SKM-1 treated with dmso at 0.1 percent for 144 hours (cell line): ENCODE measurements at regions not wholly inside any gene's neighbourhood (a gene's known extent, or its start where the extent isn't known, plus 50 kb on each side); places are given as distances from the start of the nearest gene placed in this dataset.

Source experiments
- DNase-seq: peaks from one replicate; lab custom pipeline; 2025; ENCODE audit not compliant: unreplicated experiment; lab: John Stamatoyannopoulos, UW

DNA sequence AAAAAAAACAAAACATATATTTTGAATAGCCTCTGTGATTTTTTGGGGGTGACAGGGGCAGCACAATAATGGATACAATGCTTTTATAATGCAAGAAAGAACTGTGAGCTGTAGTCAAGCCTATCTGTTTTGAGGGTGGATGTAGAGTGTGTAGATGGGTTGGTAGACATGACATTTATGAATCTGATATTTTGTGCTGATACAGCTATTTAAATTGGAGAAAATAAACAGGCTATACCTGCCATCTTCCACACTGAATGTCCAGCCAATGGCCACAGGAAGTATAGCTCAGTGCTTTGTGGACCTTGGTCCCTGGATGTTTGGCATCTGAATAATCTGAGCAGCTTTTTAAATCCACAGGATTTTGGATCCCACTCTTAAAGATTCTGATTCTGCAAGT lies 175.0 kb downstream of the NEDD1 start:
- DNase-seq = no peak

DNA sequence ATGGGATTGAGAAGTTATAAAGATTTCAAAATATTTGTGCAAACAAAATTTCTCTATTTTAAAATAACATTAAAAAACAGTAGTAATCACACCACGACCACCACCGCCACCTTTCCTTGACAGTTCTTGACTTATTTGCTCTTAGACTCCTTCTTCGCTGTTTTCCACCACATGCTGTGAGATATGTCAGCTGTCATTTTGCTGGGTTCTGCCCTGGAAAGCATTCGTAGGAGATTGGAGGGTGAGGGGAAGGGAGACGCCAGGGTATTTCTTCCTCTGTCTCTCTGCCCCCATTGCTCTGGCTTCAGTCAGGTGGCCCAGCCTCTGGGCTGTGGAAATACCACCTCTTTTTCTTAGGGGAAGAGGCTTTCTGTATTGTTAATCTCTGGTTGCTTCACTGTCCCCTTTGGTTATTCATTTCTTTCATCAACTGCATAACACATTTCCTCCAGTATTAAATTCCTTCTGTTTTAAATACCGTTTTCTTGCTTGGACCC lies 186.2 kb downstream of the NEDD1 start:
- DNase-seq = no peak

DNA sequence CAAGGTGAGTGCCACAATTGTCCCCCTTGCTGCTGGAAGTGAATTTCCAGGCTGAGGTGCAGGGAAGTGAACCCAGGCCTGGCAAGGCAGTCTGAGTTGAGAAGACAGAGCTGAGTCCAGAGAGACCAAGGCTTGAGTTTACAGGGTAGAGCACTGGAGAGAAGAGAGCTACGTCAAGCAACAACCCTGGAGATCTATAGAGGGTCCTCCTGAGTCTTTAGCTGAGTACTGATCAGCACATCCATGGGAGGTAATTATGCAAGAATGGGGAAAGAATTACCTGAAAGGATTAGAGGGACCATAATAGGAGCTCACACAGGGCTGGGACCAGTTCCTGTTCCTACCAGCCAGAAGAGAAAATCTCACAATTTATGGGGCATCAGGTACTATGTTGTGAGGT lies 190.7 kb downstream of the NEDD1 start:
- DNase-seq = no peak

DNA sequence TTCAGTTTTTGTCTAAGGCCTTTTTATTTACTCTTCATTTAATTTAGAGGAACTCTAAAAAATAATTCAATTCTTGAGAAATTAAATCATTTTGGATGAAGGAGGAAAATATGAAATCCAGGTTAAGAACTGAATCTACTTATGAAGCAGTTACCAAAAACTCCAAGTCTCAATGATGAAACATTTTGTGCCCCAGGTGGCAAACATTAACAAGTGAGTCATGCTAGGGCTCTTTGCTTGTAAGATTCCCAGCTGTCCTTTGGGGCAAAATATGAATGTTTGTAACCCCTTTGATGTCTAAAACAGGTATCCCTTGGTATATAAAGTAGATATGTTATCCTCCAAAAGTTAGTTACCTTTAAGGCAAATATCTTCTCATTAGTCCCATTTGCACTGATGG lies 202.4 kb downstream of the NEDD1 start:
- DNase-seq = no peak

DNA sequence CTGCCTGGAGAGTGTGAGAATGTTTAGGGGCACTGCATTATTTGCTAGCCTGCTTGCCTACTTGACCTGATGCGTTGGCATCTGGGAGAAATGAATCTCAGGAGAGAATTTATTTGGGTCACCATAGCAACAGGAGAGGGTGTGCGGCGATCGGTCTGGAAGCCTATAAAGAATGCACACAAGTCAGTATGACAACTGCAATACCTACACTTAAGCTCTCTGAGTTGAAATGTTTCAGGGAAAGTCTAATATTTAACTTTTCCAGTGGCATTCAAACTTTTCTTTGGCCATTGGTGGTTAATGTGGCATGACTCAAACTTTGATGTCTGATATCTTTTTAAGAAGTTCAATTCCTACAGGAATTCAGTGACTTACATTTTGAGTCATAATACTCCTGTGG lies 205.1 kb downstream of the NEDD1 start:
- no peak for DNase-seq

DNA sequence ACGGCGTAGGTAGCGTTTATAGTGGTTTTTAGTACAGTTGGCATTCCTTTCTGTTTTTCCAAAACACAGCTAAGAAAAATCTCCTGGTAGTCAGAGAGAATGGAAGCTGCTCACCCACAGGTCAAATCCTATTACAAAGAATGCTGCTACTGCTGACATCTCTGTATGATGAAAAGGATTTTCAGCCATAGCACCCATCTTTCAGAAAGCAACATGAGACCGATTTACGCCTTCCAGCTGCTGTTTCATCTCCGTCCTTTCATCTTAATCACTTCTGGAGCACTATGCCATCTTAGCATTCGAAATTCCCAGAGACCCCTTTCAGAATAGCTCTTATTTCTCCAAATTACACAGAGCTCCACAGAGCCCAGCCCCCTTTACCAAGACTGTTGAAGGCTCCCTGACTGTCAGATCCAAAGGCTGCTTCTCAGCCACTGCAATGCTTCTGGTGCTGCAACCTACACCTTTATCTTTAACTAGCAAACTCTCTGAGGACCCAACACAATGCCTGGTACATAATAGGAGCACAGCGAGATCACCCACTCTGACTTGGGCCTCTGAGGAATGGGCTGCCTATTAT lies 211.8 kb downstream of the NEDD1 start:
- no peak for DNase-seq

DNA sequence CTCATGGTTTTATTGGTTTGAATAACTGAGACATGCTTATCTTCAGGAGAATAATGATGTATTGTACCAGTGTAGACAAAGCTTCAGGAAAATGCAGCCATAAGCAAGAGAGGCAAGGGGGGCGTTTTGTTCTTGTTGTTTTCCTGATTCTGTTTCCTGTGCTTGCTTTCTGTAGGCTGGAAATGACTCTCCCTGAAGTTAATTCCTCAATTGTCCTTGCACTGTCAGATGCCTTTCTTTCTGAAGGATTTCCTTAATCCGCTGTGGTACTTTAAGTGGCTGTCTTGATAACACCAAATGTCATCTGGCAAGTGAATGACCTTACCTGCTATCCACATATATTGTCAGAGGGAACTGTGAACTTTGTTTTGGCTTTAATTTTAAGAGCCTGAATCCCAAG lies 220.0 kb downstream of the NEDD1 start:
- DNase-seq = no peak

DNA sequence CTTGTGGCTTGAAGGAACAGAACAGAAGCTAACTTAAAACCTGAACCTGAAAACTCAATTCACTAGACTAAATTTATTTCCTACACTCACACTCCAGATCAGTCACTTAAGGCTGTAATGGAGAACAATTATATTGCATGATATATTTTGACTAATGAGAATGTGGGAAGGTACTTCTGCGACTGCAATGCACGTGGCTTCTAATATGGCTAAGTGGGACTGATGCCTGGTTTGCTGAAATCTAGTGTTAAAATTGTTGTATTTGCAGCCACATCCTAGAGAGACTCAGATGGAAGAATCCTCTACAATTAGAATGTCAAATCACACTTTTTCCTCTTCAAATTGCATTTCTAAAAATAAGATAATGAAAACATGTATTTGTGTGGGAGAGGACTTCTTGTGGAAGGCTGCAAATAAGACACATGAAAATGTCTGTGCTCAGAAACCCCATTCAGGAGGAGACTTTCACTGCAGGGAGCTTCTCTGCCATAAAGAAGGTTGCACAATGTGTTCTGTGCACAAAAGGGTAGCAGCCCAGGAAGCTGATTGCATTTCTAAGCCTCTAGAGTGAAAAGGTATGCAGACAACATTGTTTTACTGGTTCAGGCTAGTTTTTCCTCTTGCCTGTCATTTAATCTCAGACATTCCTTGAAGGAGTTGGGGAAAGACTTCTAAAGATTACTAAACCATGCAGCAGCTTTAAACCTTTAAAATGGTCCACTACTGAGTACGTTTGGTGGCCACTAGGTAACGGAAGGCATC lies 224.3 kb downstream of the NEDD1 start:
- no peak for DNase-seq

DNA sequence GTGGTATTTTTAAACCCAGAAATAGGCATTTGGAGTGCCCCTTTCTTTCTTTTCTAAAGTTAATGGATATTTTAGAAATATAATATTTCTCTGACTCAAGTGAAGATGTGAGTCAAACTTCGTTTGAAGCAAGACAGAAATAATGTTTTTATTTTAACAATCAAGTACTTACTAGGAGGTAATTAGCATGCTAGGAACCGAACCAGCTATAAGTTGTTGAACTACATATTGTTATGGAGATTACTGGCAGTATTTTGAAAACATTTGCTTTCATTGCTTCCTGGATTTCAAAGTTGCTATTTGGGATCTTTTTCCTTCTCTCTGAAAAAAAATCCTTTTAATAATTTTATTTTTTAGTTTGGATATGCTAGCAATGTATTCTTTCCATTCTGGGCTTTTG lies 225.2 kb downstream of the NEDD1 start:
- no peak for DNase-seq

DNA sequence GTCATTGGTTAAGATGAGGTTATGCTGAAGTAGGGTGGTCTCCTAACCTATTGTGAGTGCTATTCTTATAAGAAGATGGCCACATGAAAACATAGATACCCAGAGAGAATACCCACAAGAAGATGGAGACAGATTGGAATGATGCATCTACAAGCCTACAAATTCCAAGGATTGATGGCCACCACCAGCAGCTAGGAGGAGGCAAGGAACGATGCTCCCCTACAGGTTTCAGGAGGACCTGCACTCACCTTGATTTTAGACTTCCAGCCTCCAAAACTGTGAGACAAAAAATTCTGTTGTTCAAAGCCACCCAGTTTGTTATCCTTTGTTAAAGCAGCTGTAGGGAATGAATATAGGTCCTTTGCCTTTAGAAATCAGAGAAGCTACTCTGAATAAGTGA lies 227.4 kb downstream of the NEDD1 start:
- no peak for DNase-seq

DNA sequence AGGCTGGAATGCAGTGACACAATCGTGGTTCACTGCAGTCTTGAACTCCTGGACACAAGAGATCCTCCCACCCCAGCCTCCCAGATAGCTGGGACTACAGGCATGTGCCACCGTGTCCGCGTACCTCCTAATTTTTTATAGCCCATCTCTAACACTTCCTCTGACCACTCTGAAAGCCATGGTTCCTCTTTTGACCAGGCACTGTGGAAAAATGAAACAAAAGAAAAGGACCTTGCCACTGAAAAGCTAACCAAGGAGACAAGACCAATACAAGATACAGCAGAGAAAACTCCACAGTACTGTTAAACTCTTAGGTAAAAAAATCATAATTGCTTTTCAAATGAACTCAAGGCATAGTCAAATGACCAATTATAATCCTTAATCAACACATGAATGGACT lies 233.3 kb downstream of the NEDD1 start:
- DNase-seq = no peak

DNA sequence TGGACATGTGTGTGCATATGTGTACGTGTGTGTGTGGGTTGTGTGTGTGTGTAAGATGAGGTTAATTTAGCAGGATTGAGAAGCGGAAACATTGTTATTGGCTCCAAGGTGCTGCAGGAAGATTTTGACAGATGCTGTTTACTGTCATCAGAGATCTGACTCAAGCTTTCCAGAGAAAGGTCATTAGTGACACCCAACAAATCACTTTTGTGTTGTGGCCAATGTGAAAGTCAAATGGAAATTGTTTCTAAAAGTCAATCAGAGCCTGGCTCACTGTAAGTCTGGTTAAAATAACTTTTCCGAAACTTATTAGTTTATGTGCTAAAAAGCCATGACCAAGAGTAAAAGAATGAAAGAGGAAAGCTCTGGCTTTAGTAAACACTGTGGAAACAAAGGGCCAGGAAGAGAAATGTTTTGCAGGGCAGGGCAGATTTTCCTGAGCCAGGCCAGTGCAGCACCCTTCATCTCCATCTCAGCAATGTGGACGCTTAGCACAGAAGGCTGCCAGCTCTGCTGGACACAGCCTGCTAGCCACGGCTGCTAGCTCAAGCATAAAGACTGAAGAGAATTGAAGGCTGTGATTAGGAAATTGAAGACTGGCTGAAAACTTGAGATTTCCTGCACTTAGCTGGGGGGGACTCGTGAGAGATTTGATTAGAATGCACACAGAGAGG lies 235.8 kb downstream of the NEDD1 start:
- DNase-seq = no peak

DNA sequence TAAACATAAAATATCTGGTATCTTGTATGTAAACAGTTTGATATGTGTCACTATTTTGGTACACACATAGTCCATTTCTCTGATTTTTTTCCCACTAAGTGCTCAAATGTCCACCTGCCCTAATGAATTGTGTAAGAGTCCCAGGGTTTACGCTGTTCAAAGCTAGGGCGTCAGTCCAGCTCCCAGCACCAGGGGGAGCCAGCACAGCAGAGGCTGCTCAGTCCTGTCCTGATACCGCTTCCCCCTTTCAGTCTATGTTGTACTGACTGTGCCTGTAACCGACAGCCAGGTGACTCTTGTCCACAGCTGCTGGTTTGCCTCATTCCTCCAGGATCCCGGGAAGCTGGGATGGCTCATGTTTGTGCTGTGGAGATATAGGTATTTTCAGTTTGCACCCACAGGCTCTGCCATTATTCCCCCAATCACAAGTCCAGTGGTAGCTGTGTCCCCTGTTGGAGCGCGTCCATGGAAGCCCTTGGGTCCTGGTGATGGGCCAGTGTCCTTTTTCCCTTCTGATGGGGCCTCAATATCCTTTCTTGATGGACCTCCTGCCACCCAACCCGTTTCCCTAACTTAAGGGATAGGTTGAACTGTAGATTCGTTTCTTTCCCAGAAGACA lies 242.0 kb downstream of the NEDD1 start:
- peak; percentile 26 for DNase-seq

DNA sequence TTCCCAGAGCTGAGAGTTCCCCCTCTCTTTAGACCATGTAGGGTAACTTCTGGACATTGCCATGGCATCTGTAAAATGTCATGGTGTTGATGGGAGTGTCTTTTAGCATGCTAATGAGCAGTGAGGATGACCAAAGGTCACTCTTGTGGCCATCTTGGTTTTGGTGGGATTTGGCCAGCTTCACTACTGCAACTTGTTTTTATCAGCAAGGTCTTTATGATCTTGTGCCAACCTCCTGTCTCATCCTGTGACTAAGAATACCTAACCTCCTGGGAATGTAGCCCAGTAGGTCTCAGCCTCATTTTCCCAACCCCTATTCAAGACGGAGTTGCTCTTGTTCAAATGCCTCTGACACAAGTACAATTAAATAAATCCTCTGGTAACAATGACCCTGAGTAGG lies 244.4 kb downstream of the NEDD1 start:
- no peak for DNase-seq

DNA sequence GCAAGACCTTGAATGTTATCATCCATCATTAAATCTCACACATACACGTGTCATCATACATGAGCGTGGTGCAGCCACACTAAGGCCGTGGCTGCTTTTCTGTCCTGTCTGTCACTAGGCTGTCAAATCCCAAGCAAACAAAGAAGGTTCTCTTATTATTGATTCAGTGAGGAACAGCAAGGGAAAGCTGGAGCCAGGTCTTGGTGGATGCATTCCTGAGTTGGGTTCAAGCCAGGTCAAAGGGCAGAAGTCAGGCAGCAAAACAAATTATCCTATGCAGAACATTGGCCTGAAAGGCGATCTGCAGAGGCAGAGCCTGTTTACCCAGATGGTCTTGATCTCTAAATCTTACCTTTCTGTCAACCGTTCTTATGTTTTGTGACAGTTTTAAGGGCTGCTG lies 252.3 kb downstream of the NEDD1 start:
- DNase-seq = no peak

DNA sequence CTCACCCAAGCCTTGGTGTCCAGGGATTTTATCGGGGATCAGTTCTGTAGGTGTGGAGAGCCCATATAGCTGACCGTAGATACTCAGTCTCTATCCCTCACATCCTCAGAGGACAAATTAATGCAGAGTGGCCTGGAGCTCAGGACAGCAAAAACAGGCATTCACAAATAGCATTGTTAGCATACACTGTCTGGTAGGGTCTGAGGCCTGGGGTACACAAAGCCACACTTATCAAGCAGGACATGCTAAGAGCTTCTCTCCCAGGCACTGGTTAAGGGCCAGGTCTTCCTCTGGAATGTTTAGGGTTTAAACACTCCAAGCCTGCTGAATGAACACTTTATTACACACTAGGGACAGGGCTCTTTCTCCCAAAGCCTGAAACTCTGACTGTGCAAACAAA lies 253.2 kb downstream of the NEDD1 start:
- DNase-seq = no peak

DNA sequence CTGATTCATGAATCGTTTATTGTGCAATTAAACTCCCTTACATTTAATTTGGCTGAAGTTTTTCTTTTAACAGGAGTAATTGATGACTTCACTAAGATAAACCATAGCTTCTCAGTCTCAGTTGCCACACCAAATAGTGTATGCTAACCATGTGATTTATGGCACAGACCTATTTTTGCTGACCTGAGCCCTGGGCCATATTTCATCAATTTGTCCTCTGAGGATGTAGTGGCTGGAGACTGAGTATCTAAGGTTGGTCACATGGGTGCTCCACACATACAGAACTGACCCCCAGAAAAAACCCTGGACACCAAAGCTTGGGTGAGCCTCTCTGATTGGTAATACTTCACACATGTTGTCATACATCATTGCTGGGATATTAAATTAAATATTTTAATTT lies 255.1 kb downstream of the NEDD1 start:
- DNase-seq = no peak

DNA sequence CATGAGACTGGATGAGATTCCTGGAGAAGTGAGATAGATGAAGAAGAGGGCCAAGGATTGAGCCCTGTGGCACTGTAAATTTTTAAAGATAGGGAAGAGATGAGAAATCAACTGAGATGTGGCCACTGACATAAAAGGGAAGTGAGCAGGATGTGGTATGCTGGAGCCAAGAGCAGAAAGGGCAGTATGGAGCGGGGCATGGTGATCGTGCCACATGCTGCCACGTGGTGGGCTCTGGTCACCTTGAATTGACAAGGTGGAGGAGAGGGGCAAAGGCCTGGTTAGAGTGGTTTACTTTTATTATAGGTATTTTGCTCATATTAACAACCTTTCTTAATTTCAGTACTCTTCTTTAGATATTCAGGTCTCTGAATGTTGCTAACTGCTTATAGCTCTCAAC lies 257.9 kb downstream of the NEDD1 start:
- DNase-seq = no peak

DNA sequence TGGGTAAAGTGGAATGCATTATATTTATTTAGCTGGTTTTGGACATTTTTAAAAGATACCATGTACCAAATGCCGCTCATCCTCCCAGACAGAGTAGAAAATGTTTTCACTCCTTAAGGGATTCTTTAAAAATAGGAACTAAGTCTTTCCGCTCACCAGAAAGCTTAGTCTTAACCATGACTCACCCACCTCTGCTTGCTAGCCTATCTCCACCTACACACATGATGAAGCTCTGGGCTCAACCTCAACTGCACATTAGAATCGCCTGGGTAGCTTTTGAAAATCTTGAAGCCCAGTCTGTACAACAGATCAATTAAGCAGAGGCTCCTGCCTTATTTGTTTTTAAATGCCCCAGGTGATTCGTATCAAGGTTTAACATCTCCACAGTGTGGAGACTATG lies 260.5 kb downstream of the NEDD1 start:
- DNase-seq = no peak

DNA sequence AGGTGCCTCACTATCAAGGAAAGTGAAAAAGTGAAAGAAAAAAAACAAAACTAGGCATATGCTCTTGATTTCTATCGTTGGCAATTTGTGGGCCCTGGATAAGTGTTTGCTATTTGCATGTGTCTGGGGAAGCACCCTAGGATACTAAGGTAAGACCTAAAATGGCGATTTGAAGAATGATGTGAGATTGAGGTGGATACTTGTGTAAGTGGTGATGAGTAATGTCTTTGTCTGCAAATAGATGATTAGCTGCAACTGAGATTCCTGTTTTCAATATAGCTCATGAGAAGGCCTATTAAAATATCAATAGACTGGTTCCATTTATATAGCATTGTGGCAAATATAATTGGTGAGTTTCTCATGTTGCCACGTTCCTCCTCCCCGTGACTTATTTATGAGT lies 261.7 kb downstream of the NEDD1 start:
- DNase-seq = no peak

DNA sequence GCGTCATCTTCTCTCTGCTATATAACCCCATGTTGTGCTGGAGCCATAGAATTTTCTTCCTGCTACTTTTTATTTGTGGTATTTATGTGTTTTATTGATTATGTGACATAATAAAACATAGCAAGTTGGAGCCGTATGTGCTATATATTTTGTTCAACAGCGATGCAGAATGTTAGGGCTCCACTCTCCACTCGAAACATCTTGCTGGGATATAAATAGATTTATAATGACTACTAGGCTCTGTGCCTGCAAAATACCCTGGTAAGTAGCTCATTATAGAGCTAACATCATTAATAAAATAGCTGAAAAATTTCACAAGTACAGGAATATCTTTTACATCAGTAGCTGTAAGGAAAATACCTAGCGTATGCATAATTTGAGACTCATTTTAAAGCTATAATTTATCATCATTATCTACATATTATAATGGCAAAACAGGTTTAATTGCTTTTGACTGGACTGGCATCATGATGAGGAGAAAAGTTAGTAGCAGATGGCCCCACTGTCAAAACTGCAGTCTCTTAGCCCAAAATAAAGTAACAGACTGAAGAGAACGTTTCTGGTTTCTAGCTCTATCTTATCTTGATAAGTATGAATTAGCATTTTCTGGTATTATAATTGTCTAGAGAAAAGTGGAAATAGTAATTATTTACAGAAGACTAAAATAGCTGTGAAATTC lies 263.0 kb downstream of the NEDD1 start:
- no peak for DNase-seq
